Smooth muscle cell (in vitro differentiated cells): ENCODE measurements at regions not wholly inside any gene's neighbourhood (a gene's known extent, or its start where the extent isn't known, plus 50 kb on each side); places are given as distances from the start of the nearest gene placed in this dataset.

Experiments
- DNase-seq: peaks from one replicate; lab custom pipeline; 2025; ENCODE audit not compliant: unreplicated experiment; lab: John Stamatoyannopoulos, UW
- H2AFZ ChIP-seq: fragments of 200-600 bp; sonication (generic); 2 replicates; pipeline ENCODE4 v1.6.0; 2016; ENCODE audit warnings: antibody characterized with exemption, low read depth, mild to moderate bottlenecking
- H3F3A ChIP-seq: fragments of 200-600 bp; sonication (generic); 2 replicates; pipeline ENCODE4 v1.6.0; 2017; ENCODE audit warnings: antibody characterized with exemption, low read depth
- H3K27ac ChIP-seq: fragments of 200-600 bp; sonication (generic); 2 replicates; pipeline ENCODE4 v1.5.1; 2016; ENCODE audit warnings: low read depth, mild to moderate bottlenecking
- H3K27me3 ChIP-seq: fragments of 200-600 bp; sonication (generic); 2 replicates; pipeline ENCODE4 v1.6.1; 2016; ENCODE audit warnings: low read depth, mild to moderate bottlenecking
- H3K36me3 ChIP-seq: fragments of 200-600 bp; sonication (generic); 2 replicates; pipeline ENCODE4 v1.5.1; 2016; ENCODE audit warnings: low read depth
- H3K4me1 ChIP-seq: fragments of 200-600 bp; sonication (generic); 2 replicates; pipeline ENCODE4 v1.5.1; 2016; ENCODE audit warnings: low read depth
- H3K4me2 ChIP-seq: fragments of 200-600 bp; sonication (generic); 2 replicates; pipeline ENCODE4 v1.6.0; 2016; ENCODE audit warnings: mild to moderate bottlenecking
- H3K4me3 ChIP-seq: fragments of 200-600 bp; sonication (generic); 2 replicates; pipeline ENCODE4 v1.5.1; 2016; ENCODE audit warnings: mild to moderate bottlenecking
- H3K79me2 ChIP-seq: fragments of 200-600 bp; sonication (generic); 2 replicates; pipeline ENCODE4 v1.6.0; 2016; ENCODE audit warnings: low read depth, mild to moderate bottlenecking
- H3K9ac ChIP-seq: fragments of 200-600 bp; sonication (generic); 2 replicates; pipeline ENCODE4 v1.6.0; 2016; ENCODE audit warnings: low read depth
- H3K9me3 ChIP-seq: fragments of 200-600 bp; sonication (generic); replicated peaks from 2 replicates; pipeline ENCODE4 v1.5.1; 2016; ENCODE audit warnings: low read depth
- H4K20me1 ChIP-seq: fragments of 200-600 bp; sonication (generic); 2 replicates; pipeline ENCODE4 v1.6.0; 2016; ENCODE audit warnings: low read depth
- CTCF ChIP-seq: fragments of 200-600 bp; sonication (generic); IDR thresholded peaks from 2 replicates; pipeline ENCODE4 v1.5.1; 2017; ENCODE audit warnings: borderline replicate concordance, mild to moderate bottlenecking, antibody characterized with exemption; ENCODE audit not compliant: insufficient read depth, poor library complexity, severe bottlenecking
- WGBS: methylation state at CpG from one replicate; pipeline ENCODE4 v1.1.7; 2016; ENCODE audit warnings: low lambda C conversion rate; 5-methylcytosine and 5-hydroxymethylcytosine counted together

- no peak overlapping the region for H2AFZ ChIP-seq
- H3K27ac ChIP-seq = no peak overlapping the region
- no peaks in the 10 kb centered on the region for H3K4me1 ChIP-seq
- no peak for DNase-seq
- no peak for TF ChIP-seq CTCF
- no peaks in the 10 kb centered on the region for H3F3A ChIP-seq
- H3K36me3 ChIP-seq = peaks cover 3% of the 10 kb centered on the region
- H3K79me2 ChIP-seq = no peaks in the 10 kb centered on the region
- no peaks in the 10 kb centered on the region for H4K20me1 ChIP-seq
- H3K9me3 ChIP-seq = no peaks in the 10 kb centered on the region
- no peak overlapping the region for H3K4me3 ChIP-seq
- H3K27me3 ChIP-seq = no peaks in the 10 kb centered on the region
- H3K9ac ChIP-seq = no peak overlapping the region
- H3K4me2 ChIP-seq = no peak overlapping the region
These were observed 278.4 kb upstream of the MME start for GRCh38 chr3:154801729-154802128.

GRCh38 chr3:154799800-154800199 lies 280.3 kb upstream of the MME start:
- Histone ChIP-seq H3K79me2 (no peaks in the 10 kb centered on the region), H3K9me3 (no peaks in the 10 kb centered on the region), H3K4me3 (no peak overlapping the region), H3K4me1 (peaks cover 5% of the 10 kb centered on the region), H3K27me3 (no peaks in the 10 kb centered on the region), H3K9ac (no peak overlapping the region), H2AFZ (peak overlapping the region; percentile 60), H3K4me2 (peak overlapping the region; percentile 21), H3K36me3 (peaks cover 3% of the 10 kb centered on the region), H3F3A (no peaks in the 10 kb centered on the region), H3K27ac (no peak overlapping the region), H4K20me1 (no peaks in the 10 kb centered on the region)
- TF ChIP-seq CTCF = no peak
- 88% methylated on average over 2 of the region's 2 CpGs for WGBS
- DNase-seq = no peak

- Histone ChIP-seq H3K9ac (peak overlapping the region; percentile 17), H2AFZ (no peak overlapping the region), H4K20me1 (no peaks in the 10 kb centered on the region), H3F3A (no peaks in the 10 kb centered on the region), H3K27me3 (no peaks in the 10 kb centered on the region), H3K4me2 (peak overlapping the region; percentile 66), H3K79me2 (no peaks in the 10 kb centered on the region), H3K36me3 (no peaks in the 10 kb centered on the region), H3K9me3 (no peaks in the 10 kb centered on the region), H3K4me3 (no peak overlapping the region), H3K4me1 (peaks cover 5% of the 10 kb centered on the region), H3K27ac (peak overlapping the region; percentile 92)
- no peak for DNase-seq
- no peak for TF ChIP-seq CTCF
- WGBS = 14% methylated on average over 2 of the region's 2 CpGs
These were observed 284.5 kb upstream of the MME start for GRCh38 chr3:154795582-154795981.

- H3K4me2 ChIP-seq = peak overlapping the region; percentile 66
- H3K9ac ChIP-seq = peak overlapping the region; percentile 51
- H2AFZ ChIP-seq = peak overlapping the region; percentile 61
These were observed 285.2 kb upstream of the MME start for GRCh38 chr3:154794814-154795445.

More at GRCh38 chr3:154794814-154795445, 285.2 kb upstream of the MME start:
- Histone ChIP-seq H3K9me3 (no peaks in the 10 kb centered on the region), H3K36me3 (no peaks in the 10 kb centered on the region), H3K4me3 (no peak overlapping the region), H3K4me1 (peaks cover 5% of the 10 kb centered on the region), H3K27ac (peak overlapping the region; percentile 92), H3F3A (no peaks in the 10 kb centered on the region), H3K79me2 (no peaks in the 10 kb centered on the region), H3K27me3 (no peaks in the 10 kb centered on the region), H4K20me1 (no peaks in the 10 kb centered on the region)
- no peak for DNase-seq
- no peak for TF ChIP-seq CTCF
